ENCODE measurements at regions not wholly inside any gene's neighbourhood (a gene's known extent, or its start where the extent isn't known, plus 50 kb on each side); places are given as distances from the start of the nearest gene placed in this dataset.

- TF ChIP-seq CTCF (IDR thresholded peaks at IDR 0.05; ENCODE audit: low read depth, low read length, poor library complexity, severe bottlenecking) (no peak), EZH2phosphoT487 (IDR thresholded peaks at IDR 0.05; ENCODE audit: borderline replicate concordance, low read length) (no peak)
Observed at GRCh38 chr2:154616659-154617058, 81.8 kb upstream of the KCNJ3 start.
